HL-60 (cell line): ENCODE measurements at regions not wholly inside any gene's neighbourhood (a gene's known extent, or its start where the extent isn't known, plus 50 kb on each side); places are given as distances from the start of the nearest gene placed in this dataset.
"Not testable (repeated sequence)": the region's sequence is repeated elsewhere in the genome, so short reads cannot be mapped to it uniquely, and the experiment has no call there.

Experiments used
- DNase-seq, 2 experiments: peaks; one replicate each; pipeline ENCODE4 v3.0.0-alpha.2; 2010 to 2020; ENCODE audit warnings: low read depth in 1 of 2, low spot score in 1 of 2
- H3K27ac ChIP-seq: fragments of 250-450 bp; sonication (Bioruptor Pico); replicated peaks from 2 replicates; pipeline ENCODE4 v1.5.1; 2020; ENCODE audit warnings: mild to moderate bottlenecking, moderate library complexity
- H3K27me3 ChIP-seq: fragments of 250-450 bp; sonication (Bioruptor Pico); 2 replicates; pipeline ENCODE4 v1.5.1; 2021; ENCODE audit warnings: mild to moderate bottlenecking, moderate library complexity; ENCODE audit not compliant: insufficient read depth, poor library complexity, severe bottlenecking
- H3K4me3 ChIP-seq: replicated peaks from 2 replicates; pipeline ENCODE4 v1.5.1; 2011; ENCODE audit warnings: mild to moderate bottlenecking, control low read depth, low read length; ENCODE audit not compliant: insufficient read depth
- CTCF ChIP-seq: IDR thresholded peaks from one replicate; pipeline ENCODE4 v1.5.1; 2011; ENCODE audit warnings: low read length, control low read depth, inconsistent platforms; ENCODE audit not compliant: insufficient read depth
- GABPA ChIP-seq: IDR thresholded peaks from 2 replicates; pipeline ENCODE4 v1.6.1; 2012; ENCODE audit warnings: low read depth
- POLR2AphosphoS5 ChIP-seq: IDR thresholded peaks from 2 replicates; pipeline ENCODE4 v1.6.1; 2012; ENCODE audit warnings: low read depth
- REST ChIP-seq: IDR thresholded peaks from 2 replicates; pipeline ENCODE4 v1.6.1; 2012; ENCODE audit warnings: low read depth; ENCODE audit not compliant: insufficient replicate concordance
- SPI1 ChIP-seq: IDR thresholded peaks from 2 replicates; pipeline ENCODE4 v1.6.1; 2012; ENCODE audit warnings: low read depth, mild to moderate bottlenecking, borderline replicate concordance

- H3K4me3 ChIP-seq = no peak overlapping the region
- DNase-seq = no peak
- H3K27ac ChIP-seq = no peak overlapping the region
- no peak for TF ChIP-seq SPI1
- no peak for TF ChIP-seq CTCF
- no peak for TF ChIP-seq POLR2AphosphoS5
- no peak for TF ChIP-seq REST
- no peak for TF ChIP-seq GABPA
- H3K27me3 ChIP-seq = no peaks in the 10 kb centered on the region
Measured at GRCh38 chr4:152187693-152188092, 348.2 kb downstream of the FBXW7 start.

- DNase-seq = peak; percentile 60 to 62
- no peak for TF ChIP-seq CTCF
- peak; percentile 30; the same call in 1 of the 2 replicates for TF ChIP-seq SPI1
- H3K27ac ChIP-seq = no peak overlapping the region
- no peak overlapping the region for H3K4me3 ChIP-seq
- no peaks in the 10 kb centered on the region for H3K27me3 ChIP-seq
Measured at GRCh38 chr4:152185786-152186550, 349.9 kb downstream of the FBXW7 start.

GRCh38 chr4:152181150-152181549 lies 354.7 kb downstream of the FBXW7 start:
- H3K4me3 ChIP-seq = no peak overlapping the region
- no peaks in the 10 kb centered on the region for H3K27me3 ChIP-seq
- no peak overlapping the region for H3K27ac ChIP-seq
- DNase-seq = no peak
- TF ChIP-seq CTCF (no peak), POLR2AphosphoS5 (no peak), REST (no peak), SPI1 (no peak), GABPA (no peak)

GRCh38 chr4:152180369-152180768 lies 355.5 kb downstream of the FBXW7 start:
- no peak for TF ChIP-seq POLR2AphosphoS5
- no peak for TF ChIP-seq SPI1
- no peak for TF ChIP-seq GABPA
- Histone ChIP-seq H3K27ac (no peak overlapping the region), H3K4me3 (no peak overlapping the region), H3K27me3 (no peaks in the 10 kb centered on the region)
- DNase-seq = no peak

- H3K4me3 ChIP-seq = not testable (repeated sequence)
Measured at GRCh38 chr4:152177538-152177937, 358.4 kb downstream of the FBXW7 start.

More at GRCh38 chr4:152177538-152177937, 358.4 kb downstream of the FBXW7 start:
- not testable (repeated sequence) for H3K27me3 ChIP-seq, DNase-seq, H3K27ac ChIP-seq
